HG03565 (cell line): ENCODE measurements at regions not wholly inside any gene's neighbourhood (a gene's known extent, or its start where the extent isn't known, plus 50 kb on each side); places are given as distances from the start of the nearest gene placed in this dataset.
"Not testable (repeated sequence)": the region's sequence is repeated elsewhere in the genome, so short reads cannot be mapped to it uniquely, and the experiment has no call there.

Experiments
- ATAC-seq: cut with Tn5 transposase; IDR thresholded peaks from one replicate; pipeline ENCODE4 v1.9.1; 2021; ENCODE audit warnings: mild to moderate bottlenecking, moderate library complexity; ENCODE audit not compliant: unreplicated experiment

DNA sequence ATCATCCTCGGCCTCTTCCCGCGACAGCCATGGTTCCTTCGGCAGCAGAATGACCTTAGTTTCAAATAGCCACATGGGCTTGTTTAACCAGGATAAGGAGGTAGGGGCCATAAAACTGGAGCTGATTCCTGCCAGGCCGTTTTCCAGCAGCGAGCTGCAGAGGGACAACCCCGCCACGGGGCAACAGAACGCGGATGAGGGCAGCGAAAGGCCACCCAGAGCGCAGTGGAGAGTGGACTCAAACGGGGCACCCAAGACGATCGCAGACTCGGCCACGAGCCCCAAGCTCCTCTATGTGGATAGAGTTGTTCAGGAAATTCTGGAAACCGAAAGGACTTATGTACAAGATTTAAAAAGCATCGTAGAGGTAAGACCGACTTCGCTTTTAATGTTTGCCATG is 131.8 kb upstream of the MTHFD1L start:
- no peak for ATAC-seq

- no peak for ATAC-seq
Observed at GRCh38 chr6:150734235-150734634, 131.3 kb upstream of the MTHFD1L start.

DNA sequence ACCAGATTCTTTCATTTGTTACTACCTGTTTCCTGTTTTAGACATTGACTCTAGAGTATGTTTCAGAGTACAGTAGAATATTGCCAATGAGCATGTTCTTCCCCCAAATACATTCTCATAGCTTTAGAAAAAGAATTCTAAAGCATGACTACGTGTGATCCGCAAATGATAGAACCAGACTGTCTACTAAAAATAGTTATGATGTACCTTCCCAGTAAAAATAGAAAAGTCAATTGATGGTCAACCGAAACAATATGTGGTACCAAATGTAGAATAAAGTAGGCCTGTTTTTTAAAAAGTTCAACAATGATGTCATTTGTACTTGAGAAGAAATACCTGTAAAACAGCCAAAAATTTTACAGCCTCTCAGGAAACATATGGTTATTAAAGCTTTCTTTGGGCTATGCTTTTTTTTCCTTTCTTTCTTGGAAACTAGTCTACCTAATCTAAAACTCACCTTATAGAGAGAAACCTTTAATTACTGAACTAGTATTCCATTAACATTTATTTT is 130.1 kb upstream of the MTHFD1L start:
- no peak for ATAC-seq

DNA sequence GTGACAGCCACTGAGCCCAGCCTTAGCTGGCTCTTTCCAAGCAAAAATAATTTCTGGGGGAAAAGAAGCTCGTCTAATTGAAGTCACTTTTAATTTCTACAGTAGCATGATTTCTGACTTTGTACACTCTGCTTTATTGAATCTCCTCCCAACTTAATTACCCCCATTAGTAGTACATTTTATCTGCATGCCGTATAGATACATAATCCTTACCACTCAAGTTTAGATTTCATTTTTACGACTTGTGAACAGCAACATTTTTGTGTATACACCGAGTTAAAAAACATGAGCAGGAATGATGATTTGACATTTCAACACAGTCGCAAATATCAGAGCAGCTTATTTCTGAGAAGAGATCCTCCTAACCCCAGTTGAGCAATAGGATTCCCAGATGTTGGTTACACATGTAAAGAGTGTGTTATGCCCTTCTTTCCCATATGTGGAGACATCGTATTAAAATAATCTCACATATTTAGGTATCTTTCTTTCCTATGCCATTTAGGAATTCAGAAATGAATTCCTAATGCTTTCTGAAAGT is 127.3 kb upstream of the MTHFD1L start:
- no peak for ATAC-seq

GRCh38 chr6:150739711-150740349 is 125.7 kb upstream of the MTHFD1L start:
- no peak for ATAC-seq

- ATAC-seq: no peak
Observed at GRCh38 chr6:150740453-150740852, 125.0 kb upstream of the MTHFD1L start.

GRCh38 chr6:150741633-150742200 is 123.8 kb upstream of the MTHFD1L start:
- no peak for ATAC-seq

GRCh38 chr6:150744522-150745260 is 120.8 kb upstream of the MTHFD1L start:
- ATAC-seq: no peak

- ATAC-seq: no peak
Observed at GRCh38 chr6:150745896-150746295, 119.6 kb upstream of the MTHFD1L start.

DNA sequence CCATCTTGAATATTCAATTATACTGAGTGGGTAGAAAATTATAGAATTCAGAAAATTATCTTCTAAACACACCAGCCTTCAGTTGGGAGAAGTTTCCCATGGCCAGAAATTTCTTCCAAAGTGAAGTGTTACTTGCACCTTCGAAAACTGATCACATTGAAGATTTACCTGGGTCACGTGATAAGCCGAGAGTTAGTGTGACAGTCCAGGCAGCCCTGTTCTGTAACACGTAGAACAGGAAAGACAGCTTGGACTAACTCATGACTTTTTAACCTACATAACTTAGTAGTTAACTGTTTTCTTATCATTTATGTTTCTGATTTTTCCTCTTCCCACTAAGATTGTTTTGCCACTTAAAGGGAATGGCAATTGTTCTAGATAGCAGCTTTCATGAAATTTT is 118.3 kb upstream of the MTHFD1L start:
- no peak for ATAC-seq

- no peak for ATAC-seq
Observed at GRCh38 chr6:150749091-150749670, 116.3 kb upstream of the MTHFD1L start.

DNA sequence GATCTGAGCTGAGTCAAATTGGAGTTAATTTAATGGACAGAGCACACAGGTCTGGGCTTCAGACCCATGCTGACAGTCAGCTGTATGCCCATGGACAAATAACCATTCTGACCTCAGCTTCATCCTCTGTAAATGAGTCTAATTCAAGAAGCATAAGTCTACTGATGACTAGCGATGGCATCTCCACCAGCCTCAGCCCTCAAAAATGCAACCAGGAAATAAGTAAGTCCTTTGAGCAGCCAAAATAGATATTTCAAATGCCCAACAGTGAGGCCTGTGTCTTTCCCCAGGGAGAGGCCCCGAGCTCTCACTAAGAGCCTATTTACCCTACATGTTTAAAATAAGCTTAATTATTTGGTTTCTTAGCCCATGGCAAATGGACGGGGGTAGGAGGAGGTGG is 114.2 kb upstream of the MTHFD1L start:
- no peak for ATAC-seq

GRCh38 chr6:150752409-150752808 is 113.1 kb upstream of the MTHFD1L start:
- ATAC-seq: no peak

DNA sequence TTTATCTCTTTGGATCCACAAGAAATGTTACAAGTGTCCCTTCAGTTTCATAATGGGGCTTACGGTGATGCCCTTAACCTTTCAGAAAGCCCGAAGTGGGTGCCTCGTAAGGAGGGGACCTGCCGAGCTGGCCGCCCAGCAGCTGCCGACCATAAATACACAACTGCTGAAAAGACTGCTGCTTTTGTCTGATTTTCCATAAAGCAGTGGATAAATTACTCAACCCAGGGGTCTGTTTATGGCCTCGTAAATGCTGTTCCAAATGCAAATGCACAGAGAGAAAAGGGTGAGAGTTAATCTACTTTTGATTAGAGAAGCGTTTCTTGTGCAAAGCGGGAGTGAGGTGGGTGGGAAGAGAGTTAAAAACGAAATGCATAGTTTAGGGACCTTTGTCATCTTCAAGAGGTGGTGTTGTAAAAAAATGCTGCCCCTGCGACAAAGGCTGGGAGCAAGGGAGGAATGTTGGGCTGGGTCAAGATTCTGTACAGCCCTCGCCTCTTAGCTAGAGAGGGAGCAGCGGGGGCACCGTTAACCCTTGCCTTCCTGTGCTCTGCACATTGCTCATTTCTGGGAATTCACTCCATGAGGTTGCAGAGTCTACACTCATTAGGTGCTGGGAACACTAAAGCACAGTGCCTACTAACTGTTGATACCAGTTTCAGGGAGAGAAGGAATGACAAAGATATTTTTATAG is 112.0 kb upstream of the MTHFD1L start:
- no peak for ATAC-seq

- ATAC-seq: no peak
Observed at GRCh38 chr6:150755042-150755441, 110.5 kb upstream of the MTHFD1L start.

- ATAC-seq: no peak
Observed at GRCh38 chr6:150755524-150755923, 110.0 kb upstream of the MTHFD1L start.

DNA sequence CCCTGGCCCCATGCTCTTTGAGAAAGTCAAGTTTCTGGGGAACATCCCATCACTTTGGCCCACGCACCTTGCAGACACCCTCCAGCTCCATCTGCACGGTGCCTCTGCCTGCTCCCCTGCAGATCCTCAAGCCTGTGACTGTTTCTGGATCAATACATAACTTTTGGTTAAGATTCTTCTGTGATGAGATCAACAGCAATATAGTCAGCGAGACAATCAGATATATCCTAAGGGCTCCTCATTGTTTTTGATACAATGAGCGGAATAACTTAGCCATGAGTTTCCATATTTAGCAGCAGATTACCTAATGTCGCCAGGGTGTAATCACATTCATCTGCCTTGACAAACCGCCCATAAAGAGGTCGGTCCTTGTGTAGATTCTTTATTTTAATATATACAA is 109.3 kb upstream of the MTHFD1L start:
- no peak for ATAC-seq

GRCh38 chr6:150757807-150758206 is 107.7 kb upstream of the MTHFD1L start:
- ATAC-seq: not testable (repeated sequence)

GRCh38 chr6:150759483-150759882 is 106.0 kb upstream of the MTHFD1L start:
- ATAC-seq: no peak

DNA sequence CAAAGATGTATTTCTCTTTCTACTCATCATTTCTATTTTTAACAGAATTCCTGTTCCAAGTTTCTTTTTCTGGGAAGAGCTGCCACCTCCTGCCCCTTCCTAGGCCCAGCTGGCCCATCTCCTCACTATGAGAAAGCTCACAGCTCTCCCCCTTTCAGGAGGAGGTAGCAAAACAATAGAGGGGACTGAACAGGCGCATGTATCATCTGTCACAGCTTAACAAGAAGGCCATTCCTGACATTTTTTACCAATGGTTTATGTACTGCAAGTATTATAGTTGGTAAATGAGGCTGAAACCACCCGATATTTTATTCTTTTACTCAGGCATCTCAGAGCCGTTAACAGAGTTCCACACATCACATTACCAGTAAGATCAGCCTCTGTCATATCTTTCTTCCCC is 103.7 kb upstream of the MTHFD1L start:
- no peak for ATAC-seq
